ENCODE measurements at regions not wholly inside any gene's neighbourhood (a gene's known extent, or its start where the extent isn't known, plus 50 kb on each side); places are given as distances from the start of the nearest gene placed in this dataset.

DNA sequence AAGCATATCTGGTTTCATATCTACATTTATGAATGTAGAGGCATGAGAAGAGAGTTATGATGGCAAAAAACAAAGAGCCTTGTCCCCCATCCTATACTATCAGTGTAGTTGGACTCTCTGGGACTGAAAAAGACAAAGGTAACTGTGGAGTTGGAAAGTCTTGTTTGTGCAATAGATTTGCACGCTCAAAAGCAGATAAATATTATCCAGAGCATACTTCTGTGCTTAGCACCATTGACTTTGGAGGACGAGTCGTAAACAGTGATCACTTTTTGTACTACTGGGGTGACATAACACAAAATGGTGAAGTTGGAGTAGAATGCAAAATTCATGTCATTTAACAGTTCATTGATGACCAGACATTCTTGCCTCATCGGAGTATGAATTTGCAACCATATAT, 85.2 kb upstream of the EGFR start:
- no peak for TF ChIP-seq CTCF (IDR thresholded peaks at IDR 0.05; ENCODE audit: unreplicated experiment)
- Mint-ChIP-seq H3K9me3 (ENCODE audit: low read depth) (peaks cover 14% of the 10 kb centered on the region), H3K4me3 (ENCODE audit: low read depth) (peak overlapping the region; percentile 80), H3K36me3 (ENCODE audit: insufficient read depth) (no peaks in the 10 kb centered on the region), H3K27ac (peak overlapping the region; percentile 94), H3K4me1 (ENCODE audit: low read depth) (peaks cover 10% of the 10 kb centered on the region), H3K27me3 (peaks cover 8% of the 10 kb centered on the region)
- no peak for DNase-seq (ENCODE audit: low spot score, unreplicated experiment)

DNA sequence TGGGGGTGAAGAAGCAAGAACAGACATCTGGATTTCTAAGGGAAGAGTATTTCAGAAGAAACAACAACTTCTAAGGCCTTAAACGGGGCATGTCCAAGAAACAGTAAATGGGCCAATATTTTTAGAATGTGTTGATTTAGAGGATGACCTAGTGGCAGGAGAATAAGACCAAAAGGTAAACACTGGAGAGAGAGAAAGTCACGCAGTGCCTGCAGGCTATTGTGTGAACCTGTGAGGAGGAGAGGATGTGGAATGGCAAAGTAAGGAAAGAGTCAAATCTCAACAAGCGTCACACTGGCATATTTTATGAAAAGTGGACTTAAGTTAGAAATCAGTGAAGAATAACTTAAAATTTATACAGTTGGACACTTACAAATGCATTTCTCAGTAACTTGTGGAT, 78.1 kb upstream of the EGFR start:
- DNase-seq (ENCODE audit: low spot score, unreplicated experiment), result no peak
- Mint-ChIP-seq H3K4me1 (ENCODE audit: low read depth) (no peaks in the 10 kb centered on the region), H3K9me3 (ENCODE audit: low read depth) (no peaks in the 10 kb centered on the region), H3K27me3 (peaks cover under 1% of the 10 kb centered on the region), H3K4me3 (ENCODE audit: low read depth) (no peak overlapping the region), H3K36me3 (ENCODE audit: insufficient read depth) (no peaks in the 10 kb centered on the region), H3K27ac (no peak overlapping the region)
- no peak for TF ChIP-seq CTCF (IDR thresholded peaks at IDR 0.05; ENCODE audit: unreplicated experiment)

GRCh38 chr7:54944179-54944578, 74.6 kb upstream of the EGFR start:
- Mint-ChIP-seq H3K36me3 (ENCODE audit: insufficient read depth) (no peaks in the 10 kb centered on the region), H3K4me3 (ENCODE audit: low read depth) (no peak overlapping the region), H3K9me3 (ENCODE audit: low read depth) (no peaks in the 10 kb centered on the region), H3K4me1 (ENCODE audit: low read depth) (no peaks in the 10 kb centered on the region), H3K27ac (no peak overlapping the region), H3K27me3 (no peaks in the 10 kb centered on the region)
- no peak for TF ChIP-seq CTCF (IDR thresholded peaks at IDR 0.05; ENCODE audit: unreplicated experiment)
- no peak for DNase-seq (ENCODE audit: low spot score, unreplicated experiment)

- H3K27ac Mint-ChIP-seq, result no peak overlapping the region
- H3K9me3 Mint-ChIP-seq (ENCODE audit: low read depth), result peaks cover 2% of the 10 kb centered on the region
- no peak overlapping the region for H3K4me3 Mint-ChIP-seq (ENCODE audit: low read depth)
- H3K36me3 Mint-ChIP-seq (ENCODE audit: insufficient read depth), result no peaks in the 10 kb centered on the region
- no peaks in the 10 kb centered on the region for H3K27me3 Mint-ChIP-seq
- TF ChIP-seq CTCF (IDR thresholded peaks at IDR 0.05; ENCODE audit: unreplicated experiment), result no peak
- peaks cover 1% of the 10 kb centered on the region for H3K4me1 Mint-ChIP-seq (ENCODE audit: low read depth)
- DNase-seq (ENCODE audit: low spot score, unreplicated experiment), result no peak
Measured at GRCh38 chr7:54946271-54946670, 72.5 kb upstream of the EGFR start.

- Mint-ChIP-seq H3K4me3 (ENCODE audit: low read depth) (no peak overlapping the region), H3K36me3 (ENCODE audit: insufficient read depth) (no peaks in the 10 kb centered on the region), H3K27ac (no peak overlapping the region), H3K4me1 (ENCODE audit: low read depth) (peaks cover 1% of the 10 kb centered on the region), H3K27me3 (no peaks in the 10 kb centered on the region), H3K9me3 (ENCODE audit: low read depth) (peaks cover 3% of the 10 kb centered on the region)
- no peak for TF ChIP-seq CTCF (IDR thresholded peaks at IDR 0.05; ENCODE audit: unreplicated experiment)
- DNase-seq (ENCODE audit: low spot score, unreplicated experiment), result no peak
Measured at GRCh38 chr7:54946764-54947163, 72.1 kb upstream of the EGFR start.
